PC-9 (cell line): ENCODE measurements at regions not wholly inside any gene's neighbourhood (a gene's known extent, or its start where the extent isn't known, plus 50 kb on each side); places are given as distances from the start of the nearest gene placed in this dataset.

Experiments
- BruUV-seq: library from RNA; stranded (reverse); fragments of 400-500 nt; replicated peaks from 2 replicates; lab custom pipeline; 2021; lab: Mats Ljungman, UMichigan
- CTCF ChIA-PET: fragments of 300-600 bp; sonication (Branson Sonifier 250); formaldehyde crosslinking; loops from one replicate; lab custom pipeline; 2022; ENCODE audit warnings: antibody characterized with exemption; lab: Charles Lee
- POLR2A ChIA-PET: fragments of 300-600 bp; sonication (Branson Sonifier 250); formaldehyde crosslinking; loops from one replicate; lab custom pipeline; 2022; ENCODE audit warnings: antibody characterized with exemption; ENCODE audit not compliant: unreplicated experiment; lab: Charles Lee
- DNase-seq, 2 experiments: peaks; one replicate each; pipeline versions ENCODE4 v3.0.0 to v3.0.0-alpha.2; 2015 to 2022; ENCODE audit warnings: mixed read lengths in 1 of 2
- H2AFZ ChIP-seq: fragments of 200-600 bp; sonication (generic); 2 replicates; pipeline ENCODE4 v1.8.1; 2017; ENCODE audit warnings: antibody characterized with exemption
- H3F3A ChIP-seq: fragments of 200-600 bp; sonication (generic); 2 replicates; pipeline ENCODE4 v1.8.1; 2017; ENCODE audit warnings: antibody characterized with exemption, mild to moderate bottlenecking, low read depth; ENCODE audit not compliant: insufficient read depth
- H3K27ac ChIP-seq: fragments of 200-600 bp; sonication (generic); 2 replicates; pipeline ENCODE4 v1.6.1; 2016; ENCODE audit warnings: mixed run types
- H3K27me3 ChIP-seq: fragments of 200-600 bp; sonication (generic); 2 replicates; pipeline ENCODE4 v1.6.1; 2016; ENCODE audit warnings: low read depth, mixed run types; ENCODE audit not compliant: insufficient read depth
- H3K36me3 ChIP-seq: fragments of 200-600 bp; sonication (generic); 2 replicates; pipeline ENCODE4 v1.6.1; 2016; ENCODE audit warnings: low read depth, mixed run types
- H3K4me1 ChIP-seq: fragments of 200-600 bp; sonication (generic); replicated peaks from 2 replicates; pipeline ENCODE4 v1.6.1; 2016; ENCODE audit warnings: mixed run types; ENCODE audit not compliant: insufficient read depth
- H3K4me2 ChIP-seq: fragments of 200-600 bp; sonication (generic); 2 replicates; pipeline ENCODE4 v1.6.1; 2017; ENCODE audit warnings: mixed run types
- H3K4me3 ChIP-seq: fragments of 200-600 bp; sonication (generic); 2 replicates; pipeline ENCODE4 v1.6.1; 2016; ENCODE audit warnings: mixed run types
- H3K79me2 ChIP-seq: fragments of 200-600 bp; sonication (generic); 2 replicates; pipeline ENCODE4 v1.6.1; 2017; ENCODE audit warnings: low read depth, mixed run types
- H3K9me2 ChIP-seq: fragments of 200-600 bp; sonication (generic); 2 replicates; pipeline ENCODE4 v1.8.1; 2017; ENCODE audit warnings: mild to moderate bottlenecking; ENCODE audit not compliant: insufficient read depth
- H3K9me3 ChIP-seq: fragments of 200-600 bp; sonication (generic); 2 replicates; pipeline ENCODE4 v1.8.1; 2016; ENCODE audit warnings: low read depth; ENCODE audit not compliant: insufficient read depth
- H4K20me1 ChIP-seq: fragments of 200-600 bp; sonication (generic); 2 replicates; pipeline ENCODE4 v1.8.1; 2017; ENCODE audit not compliant: insufficient read depth
- CTCF ChIP-seq: fragments of 200-600 bp; sonication (generic); conservative IDR thresholded peaks from 2 replicates; pipeline ENCODE4 v1.6.1; 2017; ENCODE audit warnings: mixed run types, antibody characterized with exemption, mild to moderate bottlenecking, moderate library complexity
- EZH2 ChIP-seq: fragments of 200-600 bp; sonication (generic); IDR thresholded peaks from 2 replicates; pipeline ENCODE4 v1.8.0; 2017; ENCODE audit warnings: antibody characterized with exemption, low read depth
- intact Hi-C: fragments of 100-400 bp; cut with micrococcal nuclease; formaldehyde crosslinking; loops from one replicate; pipeline ENCODE4 v1.10.0; 2022; ENCODE audit not compliant: unreplicated experiment

- Histone ChIP-seq H3K4me1 (0 out of 2 replicates have a peak, but pooled peaks cover 6% of the 10 kb centered on the region), H2AFZ (no peak overlapping the region), H3K4me3 (no peak overlapping the region), H3K9me2 (no peaks in the 10 kb centered on the region), H3K27me3 (no peaks in the 10 kb centered on the region), H3K9me3 (no peaks in the 10 kb centered on the region), H3K27ac (no peak overlapping the region), H4K20me1 (no peaks in the 10 kb centered on the region), H3K4me2 (no peak overlapping the region), H3F3A (no peaks in the 10 kb centered on the region), H3K79me2 (no peaks in the 10 kb centered on the region), H3K36me3 (no peaks in the 10 kb centered on the region)
- TF ChIP-seq CTCF (no peak), EZH2 (no peak)
- POLR2A ChIA-PET: no interaction called here
- CTCF ChIA-PET: no interaction called here
- no peak for DNase-seq
- intact Hi-C loops: no loop called here
- BruUV-seq: no TSS peak
These were observed 78.0 kb upstream of the CTLA4 start for GRCh38 chr2:203789618-203790017.

GRCh38 chr2:203790134-203790852 is 77.3 kb upstream of the CTLA4 start:
- H3K9me2 ChIP-seq: no peaks in the 10 kb centered on the region
- ChIA-PET CTCF (no interaction called here), POLR2A (no interaction called here)
- no peaks in the 10 kb centered on the region for H3F3A ChIP-seq
- H3K79me2 ChIP-seq: no peaks in the 10 kb centered on the region
- H3K36me3 ChIP-seq: no peaks in the 10 kb centered on the region
- no peak for DNase-seq
- H3K4me3 ChIP-seq: no peak overlapping the region
- 0 out of 2 replicates have a peak, but pooled peaks cover 6% of the 10 kb centered on the region for H3K4me1 ChIP-seq
- no peaks in the 10 kb centered on the region for H4K20me1 ChIP-seq
- no peaks in the 10 kb centered on the region for H3K27me3 ChIP-seq
- TF ChIP-seq EZH2 (no peak), CTCF (no peak)
- no peak overlapping the region for H3K27ac ChIP-seq
- no peak overlapping the region for H3K4me2 ChIP-seq
- intact Hi-C loops: no loop called here
- no TSS peak for BruUV-seq
- H3K9me3 ChIP-seq: no peaks in the 10 kb centered on the region
- H2AFZ ChIP-seq: no peak overlapping the region

GRCh38 chr2:203796248-203797010 is 71.1 kb upstream of the CTLA4 start:
- Histone ChIP-seq H3K79me2 (no peaks in the 10 kb centered on the region), H3K9me2 (no peaks in the 10 kb centered on the region), H4K20me1 (no peaks in the 10 kb centered on the region), H3K27ac (no peak overlapping the region), H3K9me3 (no peaks in the 10 kb centered on the region), H3K4me3 (no peak overlapping the region), H2AFZ (no peak overlapping the region), H3K27me3 (no peaks in the 10 kb centered on the region), H3K36me3 (no peaks in the 10 kb centered on the region), H3K4me2 (no peak overlapping the region), H3F3A (no peaks in the 10 kb centered on the region), H3K4me1 (no peaks in the 10 kb centered on the region)
- ChIA-PET CTCF (no interaction called here), POLR2A (no interaction called here)
- TF ChIP-seq CTCF (no peak), EZH2 (no peak)
- no peak for DNase-seq
- intact Hi-C loops: no loop called here
- no TSS peak for BruUV-seq
